Heart right ventricle (tissue), 16 donors: ENCODE measurements at regions not wholly inside any gene's neighbourhood (a gene's known extent, or its start where the extent isn't known, plus 50 kb on each side); places are given as distances from the start of the nearest gene placed in this dataset.

Source experiments
- ATAC-seq, 8 donors: fragments of 200-7000 bp; cut with Tn5 transposase; one replicate each; pipeline ENCODE4 v1.9.1; 2020; ENCODE audit warnings: mild to moderate bottlenecking in 8 of 8, moderate library complexity in 8 of 8, moderate number of reproducible peaks in 1 of 8
- DNase-seq, 2 donors: peaks; one replicate each; pipeline ENCODE4 v3.0.0-alpha.2; 2020
- H3K27ac ChIP-seq, 10 donors: fragments of 200-600 bp; sonication (generic) in 2 of 10; one replicate each; pipeline versions ENCODE4 v1.5.0 to v1.8.0; 2020 to 2022; ENCODE audit warnings: mild to moderate bottlenecking in 3 of 10
- H3K27me3 ChIP-seq, 7 donors: fragments of 200-600 bp; one replicate each; pipeline ENCODE4 v1.8.0; 2021 to 2022; ENCODE audit warnings: mild to moderate bottlenecking in 2 of 7
- H3K36me3 ChIP-seq, 9 donors: fragments of 200-600 bp; sonication (generic) in 1 of 9; one replicate each; pipeline versions ENCODE4 v1.5.0 to v1.8.0; 2020 to 2022; ENCODE audit warnings: mild to moderate bottlenecking in 2 of 9
- H3K4me1 ChIP-seq, 9 donors: fragments of 200-600 bp; sonication (generic) in 1 of 9; one replicate each; pipeline versions ENCODE4 v1.5.0 to v1.8.0; 2020 to 2022; ENCODE audit warnings: mild to moderate bottlenecking in 4 of 9
- H3K4me3 ChIP-seq, 10 donors: fragments of 200-600 bp; sonication (generic) in 2 of 10; one replicate each; pipeline versions ENCODE4 v1.5.0 to v1.8.0; 2020 to 2022; ENCODE audit warnings: mild to moderate bottlenecking in 7 of 10, moderate library complexity in 2 of 10
- H3K9me3 ChIP-seq, 11 donors: fragments of 200-600 bp in 10 of 11; sonication (generic) in 2 of 11; one replicate each; pipeline versions ENCODE4 v1.5.0 to v1.8.0; 2013 to 2022; ENCODE audit warnings: mild to moderate bottlenecking in 2 of 11, control low read depth in 1 of 11, moderate library complexity in 1 of 11
- CTCF ChIP-seq, 9 donors: fragments of 200-600 bp; sonication (generic) in 2 of 9; IDR thresholded peaks; one replicate each; pipeline versions ENCODE4 v1.5.0 to v1.8.0; 2021 to 2022; ENCODE audit warnings: antibody characterized with exemption in 9 of 9, mild to moderate bottlenecking in 5 of 9, moderate library complexity in 1 of 9
- WGBS, 2 donors: extraction: QIAGEN DNeasy Blood & Tissue Kit; methylation state at CpG; one replicate each; pipeline ENCODE4 v1.1.7; 2013; ENCODE audit warnings: inconsistent platforms in 1 of 2; 5-methylcytosine and 5-hydroxymethylcytosine counted together
- intact Hi-C, 10 donors: fragments of 100-400 bp; cut with DNase I; formaldehyde crosslinking; loops; one replicate each; pipeline versions ENCODE4 v1.11.1 to v1.14.2; 2022
- donor health status: Arrhythmogenic right ventricular cardiomyopathy.
- donor health status: ischemic (EF 13 %, LVEDD 7.1; RV severe dilation, severe dysfunction).
- donor health status: healthy with polysubstance abuse.
- donor health status: DM: no; HTN: yes; CAD: no.
- donor health status: DM: no; HTN: no; CAD: no.
- donor health status: ischemic (EF 25% LVEDD 6.9; RV normal size, moderate dysfunction).
- donor health status: ischemic (EF 25% LVEDD 5.7; RV mildly dilated, moderate dysfunction).
- donor health status: healthy.
- donor health status: DM: yes; HTN: yes; CAD: no.
- donor health status: Ischemic cardiomyopathy.
- donor health status: ischemic (EF 35%, LVEDD 5.7; RV mildly dilated, moderate dysfunction).
- donor health status: nonischemic (EF 11% LVEDD 7.7; RV severe dilation, severe dysfunction).
- donor health status: DM: yes; HTN: yes; CAD: no.
- donor health status: PGD.
- donor health status: ischemic (EF 29% LVEDD 5.4; RV normal size, mild dysfunction).
- donor health status: nonischemic (EF 23%, LVEDD 6.1; RV moderate dilation, normal function).

- H3K27me3 ChIP-seq: no peaks in the 10 kb centered on the region
- WGBS, 2 donors: 78 to 90% methylated on average over 5 of the region's 5 CpGs
- DNase-seq (no peak), ATAC-seq (no peak)
- no peak overlapping the region for H3K4me3 ChIP-seq
- intact Hi-C loops: no loop called here
- H3K9me3 ChIP-seq: peaks cover 0 to 50% (median 2%) of the 10 kb centered on the region in 11 donors
- no peaks in the 10 kb centered on the region for H3K36me3 ChIP-seq
- H3K27ac ChIP-seq: no peak overlapping the region
- no peaks in the 10 kb centered on the region for H3K4me1 ChIP-seq
- no peak for TF ChIP-seq CTCF (IDR thresholded peaks at IDR 0.05)
These were observed 794.3 kb downstream of the SH3BGRL start for GRCh38 chrX:81996166-81996565.

- Histone ChIP-seq H3K4me1 (no peaks in the 10 kb centered on the region), H3K27me3 (no peaks in the 10 kb centered on the region), H3K36me3 (no peaks in the 10 kb centered on the region), H3K9me3 (peaks cover 0 to 29% (median 0%) of the 10 kb centered on the region in 11 donors), H3K4me3 (no peak overlapping the region), H3K27ac (no peak overlapping the region)
- no peak for DNase-seq
- TF ChIP-seq CTCF (IDR thresholded peaks at IDR 0.05): no peak
- WGBS, 2 donors: 70 to 72% methylated on average over 10 of the region's 10 CpGs
- intact Hi-C loops: no loop called here
- no peak for ATAC-seq
These were observed 827.8 kb downstream of the SH3BGRL start for GRCh38 chrX:82029571-82030218.

GRCh38 chrX:82031250-82031649 is 829.3 kb downstream of the SH3BGRL start:
- Histone ChIP-seq H3K4me1 (no peaks in the 10 kb centered on the region), H3K4me3 (no peak overlapping the region), H3K9me3 (peaks cover 0 to 29% (median 0%) of the 10 kb centered on the region in 11 donors), H3K27me3 (no peaks in the 10 kb centered on the region), H3K36me3 (no peaks in the 10 kb centered on the region), H3K27ac (no peak overlapping the region)
- no peak for DNase-seq
- no peak for ATAC-seq
- 68 to 74% methylated on average over 1 of the region's 1 CpG for WGBS, 2 donors
- no peak for TF ChIP-seq CTCF (IDR thresholded peaks at IDR 0.05)
- intact Hi-C loops: no loop called here

GRCh38 chrX:82038793-82039192 is 836.9 kb downstream of the SH3BGRL start:
- ATAC-seq (no peak), DNase-seq (no peak)
- intact Hi-C loops: no loop called here
- no peak for TF ChIP-seq CTCF (IDR thresholded peaks at IDR 0.05)
- Histone ChIP-seq H3K9me3 (peaks cover 0 to 13% (median 0%) of the 10 kb centered on the region in 11 donors), H3K4me1 (no peaks in the 10 kb centered on the region), H3K4me3 (no peak overlapping the region), H3K27me3 (no peaks in the 10 kb centered on the region), H3K36me3 (no peaks in the 10 kb centered on the region), H3K27ac (no peak overlapping the region)
- WGBS, 2 donors: 75 to 77% methylated on average over 3 of the region's 3 CpGs
